Activated CD8-positive, alpha-beta T cell treated with anti-CD3 and anti-CD28 coated beads for 36 hours (primary cell): ENCODE measurements at regions not wholly inside any gene's neighbourhood (a gene's known extent, or its start where the extent isn't known, plus 50 kb on each side); places are given as distances from the start of the nearest gene placed in this dataset.

Experiments
- ATAC-seq: fragments of 200-7000 bp; cut with Tn5 transposase; one replicate; pipeline ENCODE4 v1.10.0; 2021; ENCODE audit warnings: mild to moderate bottlenecking, moderate library complexity
- CTCF ChIA-PET: fragments of 350-600 bp; sonication (Branson Sonifier 250); formaldehyde crosslinking; loops from one replicate; lab custom pipeline; 2021; ENCODE audit warnings: antibody characterized with exemption; lab: Charles Lee
- POLR2A ChIA-PET: fragments of 350-600 bp; sonication (Branson Sonifier 250); formaldehyde crosslinking; loops from one replicate; lab custom pipeline; 2021; ENCODE audit warnings: antibody characterized with exemption; lab: Charles Lee
- DNase-seq: peaks from one replicate; pipeline ENCODE4 v3.0.0-alpha.2; 2020
- H3K27ac Mint-ChIP-seq: one replicate; pipeline ENCODE4 v1.8.0; 2021; ENCODE audit warnings: mild to moderate bottlenecking, mixed read lengths
- H3K27me3 Mint-ChIP-seq: one replicate; pipeline ENCODE4 v1.8.0; 2021; ENCODE audit warnings: mixed read lengths
- H3K36me3 Mint-ChIP-seq: one replicate; pipeline ENCODE4 v1.8.0; 2021; ENCODE audit warnings: low read depth, mixed read lengths
- H3K4me1 Mint-ChIP-seq: one replicate; pipeline ENCODE4 v1.8.0; 2021; ENCODE audit warnings: low read depth, mixed read lengths
- H3K4me3 Mint-ChIP-seq: one replicate; pipeline ENCODE4 v1.8.0; 2021; ENCODE audit warnings: mild to moderate bottlenecking, moderate library complexity, mixed read lengths
- H3K9me3 Mint-ChIP-seq: one replicate; pipeline ENCODE4 v1.8.0; 2021; ENCODE audit warnings: mixed read lengths
- intact Hi-C: fragments of 100-400 bp; cut with micrococcal nuclease; formaldehyde crosslinking; loops from one replicate; pipeline ENCODE4 v1.10.0; 2022
- TF ChIP-seq, protein P1 (sequence below): fragments of 200-600 bp; IDR thresholded peaks from one replicate; pipeline ENCODE4 v1.8.0; 2022; ENCODE audit warnings: antibody characterized with exemption, mild to moderate bottlenecking

DNA sequence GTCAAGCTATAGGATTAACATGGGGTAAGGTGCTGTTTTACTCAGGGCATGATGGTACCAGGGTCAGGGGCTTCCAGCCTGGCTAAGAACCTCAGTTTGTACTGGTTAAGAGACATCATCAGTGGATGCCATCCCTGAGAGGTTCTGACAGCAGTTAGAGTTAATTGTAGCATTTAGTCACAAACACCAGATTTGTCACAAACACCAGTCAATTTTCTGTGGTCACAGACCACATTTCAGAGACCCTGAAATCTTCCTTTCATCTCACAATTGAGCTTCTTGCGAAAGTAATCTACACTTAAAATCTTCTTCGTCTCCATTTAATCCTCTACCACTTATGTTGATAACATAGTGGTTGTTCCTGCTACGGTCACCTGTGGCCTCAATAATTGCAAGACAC lies 143.0 kb upstream of the EGLN3 start:
- Mint-ChIP-seq H3K4me1 (peaks cover 12% of the 10 kb centered on the region), H3K27ac (peak overlapping the region; percentile 53), H3K9me3 (no peaks in the 10 kb centered on the region), H3K27me3 (peaks cover 3% of the 10 kb centered on the region), H3K4me3 (no peak overlapping the region), H3K36me3 (no peaks in the 10 kb centered on the region)
- DNase-seq (no peak), ATAC-seq (peak; percentile 34)
- POLR2A ChIA-PET: no interaction called here
- CTCF ChIA-PET: interaction anchor here (1.6 kb wide), 1 partner anchor 34 kb away, joined by 7 read pairs; no protein-coding TSS in a partner anchor
- TF ChIP-seq, protein P1, sequence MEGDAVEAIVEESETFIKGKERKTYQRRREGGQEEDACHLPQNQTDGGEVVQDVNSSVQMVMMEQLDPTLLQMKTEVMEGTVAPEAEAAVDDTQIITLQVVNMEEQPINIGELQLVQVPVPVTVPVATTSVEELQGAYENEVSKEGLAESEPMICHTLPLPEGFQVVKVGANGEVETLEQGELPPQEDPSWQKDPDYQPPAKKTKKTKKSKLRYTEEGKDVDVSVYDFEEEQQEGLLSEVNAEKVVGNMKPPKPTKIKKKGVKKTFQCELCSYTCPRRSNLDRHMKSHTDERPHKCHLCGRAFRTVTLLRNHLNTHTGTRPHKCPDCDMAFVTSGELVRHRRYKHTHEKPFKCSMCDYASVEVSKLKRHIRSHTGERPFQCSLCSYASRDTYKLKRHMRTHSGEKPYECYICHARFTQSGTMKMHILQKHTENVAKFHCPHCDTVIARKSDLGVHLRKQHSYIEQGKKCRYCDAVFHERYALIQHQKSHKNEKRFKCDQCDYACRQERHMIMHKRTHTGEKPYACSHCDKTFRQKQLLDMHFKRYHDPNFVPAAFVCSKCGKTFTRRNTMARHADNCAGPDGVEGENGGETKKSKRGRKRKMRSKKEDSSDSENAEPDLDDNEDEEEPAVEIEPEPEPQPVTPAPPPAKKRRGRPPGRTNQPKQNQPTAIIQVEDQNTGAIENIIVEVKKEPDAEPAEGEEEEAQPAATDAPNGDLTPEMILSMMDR: no peak
- intact Hi-C loops: no loop called here

DNA sequence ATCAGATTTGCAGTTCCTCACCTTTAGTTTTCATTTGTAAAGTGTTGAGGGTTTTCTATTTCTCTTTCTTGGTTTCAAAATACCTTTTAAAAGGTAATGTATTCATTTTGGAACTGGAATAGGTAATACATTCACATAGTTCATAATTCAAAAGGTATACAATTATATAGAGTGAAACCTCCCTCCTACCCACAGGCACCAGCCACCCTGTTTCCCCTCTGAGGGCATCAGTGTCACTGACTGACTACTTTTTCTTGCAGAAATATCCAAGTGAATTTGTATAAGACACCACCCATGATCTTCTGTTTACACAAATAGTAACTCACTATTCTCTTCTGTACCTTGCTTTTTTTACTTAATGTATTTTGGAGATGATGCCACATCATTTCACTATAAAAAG lies 139.6 kb upstream of the EGLN3 start:
- H3K27me3 Mint-ChIP-seq: no peaks in the 10 kb centered on the region
- H3K4me1 Mint-ChIP-seq: peaks cover 10% of the 10 kb centered on the region
- TF ChIP-seq, protein P1: no peak
- ChIA-PET CTCF (interaction anchor here (1.4 kb wide), 1 partner anchor 8 kb away, joined by 3 read pairs; no protein-coding TSS in a partner anchor), POLR2A (no interaction called here)
- DNase-seq (no peak), ATAC-seq (no peak)
- no peaks in the 10 kb centered on the region for H3K36me3 Mint-ChIP-seq
- intact Hi-C loops: no loop called here
- no peaks in the 10 kb centered on the region for H3K9me3 Mint-ChIP-seq
- no peak overlapping the region for H3K4me3 Mint-ChIP-seq
- no peak overlapping the region for H3K27ac Mint-ChIP-seq

DNA sequence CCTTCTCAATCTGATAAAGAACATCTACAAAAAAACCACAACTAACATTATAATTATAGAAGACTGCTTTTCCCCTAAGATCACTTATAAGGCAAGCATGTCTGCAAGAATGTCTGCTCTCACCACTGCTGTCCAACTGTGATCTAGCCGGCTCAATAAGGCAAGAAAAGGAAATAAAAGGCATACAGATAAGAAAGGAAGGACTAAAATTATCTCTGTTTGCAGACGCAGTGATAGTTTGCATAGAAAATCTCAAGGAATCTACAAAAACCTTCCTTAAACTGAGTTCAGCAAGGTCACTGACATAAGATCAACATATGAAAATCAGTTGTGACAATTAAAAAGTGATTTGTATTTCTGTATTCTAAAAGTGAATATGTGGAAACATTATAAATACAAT lies 138.0 kb upstream of the EGLN3 start:
- Mint-ChIP-seq H3K27me3 (peaks cover 2% of the 10 kb centered on the region), H3K4me1 (peaks cover 4% of the 10 kb centered on the region), H3K36me3 (no peaks in the 10 kb centered on the region), H3K4me3 (no peak overlapping the region), H3K9me3 (no peaks in the 10 kb centered on the region), H3K27ac (no peak overlapping the region)
- intact Hi-C loops: no loop called here
- ChIA-PET POLR2A (no interaction called here), CTCF (interaction anchor here (1.4 kb wide), 1 partner anchor 9 kb away, joined by 3 read pairs; no protein-coding TSS in a partner anchor)
- TF ChIP-seq, protein P1: no peak
- no peak for ATAC-seq
- DNase-seq: no peak

DNA sequence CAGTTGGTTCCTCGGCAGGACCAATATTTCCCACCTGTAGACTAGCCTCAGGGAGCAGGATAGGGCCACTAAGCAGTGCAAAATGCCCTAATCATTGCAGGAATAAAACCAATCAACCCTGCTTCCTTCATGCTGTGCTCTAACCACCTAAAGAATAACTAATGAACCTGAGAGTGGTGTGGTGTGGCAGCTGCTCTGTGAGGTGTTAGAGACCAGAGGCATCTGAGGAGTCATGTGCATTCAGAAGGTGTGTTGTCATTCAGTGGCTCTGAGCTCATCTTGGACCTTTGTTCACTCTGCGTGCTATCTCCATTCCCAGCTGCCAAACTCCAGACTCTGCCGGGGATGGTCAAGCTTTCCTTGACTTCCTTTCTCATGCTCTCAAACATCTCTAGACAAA lies 136.7 kb upstream of the EGLN3 start:
- TF ChIP-seq, protein P1: no peak
- DNase-seq (no peak), ATAC-seq (no peak)
- Mint-ChIP-seq H3K36me3 (no peaks in the 10 kb centered on the region), H3K4me3 (no peak overlapping the region), H3K9me3 (no peaks in the 10 kb centered on the region), H3K27me3 (peaks cover 2% of the 10 kb centered on the region), H3K27ac (no peak overlapping the region), H3K4me1 (no peaks in the 10 kb centered on the region)
- ChIA-PET POLR2A (no interaction called here), CTCF (no interaction called here)
- intact Hi-C loops: no loop called here

DNA sequence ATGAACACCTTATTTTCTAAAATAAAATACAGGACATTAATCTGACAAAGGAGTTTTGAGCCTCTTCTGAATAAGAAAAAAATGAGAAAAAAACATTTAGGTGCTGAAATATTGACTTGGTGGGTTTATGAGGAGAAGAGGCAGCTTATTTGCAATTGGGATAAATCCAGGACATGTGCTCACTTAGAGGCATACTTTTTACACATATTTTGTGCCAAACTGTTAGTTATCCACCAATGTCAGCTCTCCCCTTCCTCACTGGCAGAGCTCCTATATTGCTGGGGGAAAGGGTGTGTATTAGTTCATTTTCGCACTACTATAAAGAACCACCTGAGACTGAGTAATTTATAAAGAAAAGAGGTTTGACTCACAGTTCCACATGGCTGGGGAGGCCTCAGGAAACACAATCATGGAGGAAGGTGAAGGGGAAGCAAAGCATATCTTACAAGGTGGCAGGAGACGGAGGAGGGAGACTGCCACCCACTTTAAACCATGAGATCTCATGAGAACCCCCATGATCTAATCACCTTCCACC lies 135.4 kb upstream of the EGLN3 start:
- CTCF ChIA-PET: no interaction called here
- no peaks in the 10 kb centered on the region for H3K9me3 Mint-ChIP-seq
- ATAC-seq: no peak

More for the DNA sequence above, 135.4 kb upstream of the EGLN3 start:
- intact Hi-C loops: no loop called here
- no peak overlapping the region for H3K4me3 Mint-ChIP-seq
- H3K36me3 Mint-ChIP-seq: no peaks in the 10 kb centered on the region
- peaks cover 2% of the 10 kb centered on the region for H3K27me3 Mint-ChIP-seq
- H3K4me1 Mint-ChIP-seq: no peaks in the 10 kb centered on the region
- POLR2A ChIA-PET: no interaction called here
- TF ChIP-seq, protein P1: no peak
- no peak for DNase-seq
- H3K27ac Mint-ChIP-seq: no peak overlapping the region
